Activated CD4-positive, alpha-beta T cell treated with anti-CD3 and anti-CD28 coated beads, Interleukin-2, amount 50 U/mL, for 4 hours (primary cell): ENCODE measurements at regions not wholly inside any gene's neighbourhood (a gene's known extent, or its start where the extent isn't known, plus 50 kb on each side); places are given as distances from the start of the nearest gene placed in this dataset.

Source experiments
- DNase-seq, 2 experiments: peaks; one replicate each; pipeline ENCODE4 v3.0.0-alpha.2; 2020

- no peak for DNase-seq
Measured at GRCh38 chr6:102309700-102310099, 916.2 kb downstream of the GRIK2 start.

DNA sequence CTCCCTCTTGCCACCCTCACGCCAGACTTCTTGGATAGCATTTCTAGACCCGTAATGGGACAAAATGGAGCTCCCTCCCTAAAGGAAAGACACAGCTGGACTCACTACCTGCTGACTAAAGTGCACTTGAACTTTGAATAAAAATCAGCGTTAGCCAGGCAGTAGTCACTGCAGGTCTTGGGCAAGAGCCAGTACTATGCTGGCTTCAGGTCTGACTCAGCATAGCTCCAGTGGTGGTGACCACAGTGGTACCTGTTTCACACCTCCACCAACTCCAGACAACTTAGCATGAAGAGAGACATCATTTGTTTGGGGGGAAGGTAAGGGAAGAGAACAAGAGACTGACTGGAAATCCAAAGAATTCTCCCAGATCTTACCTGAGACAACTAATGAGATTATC lies 906.8 kb downstream of the GRIK2 start:
- no peak for DNase-seq

DNA sequence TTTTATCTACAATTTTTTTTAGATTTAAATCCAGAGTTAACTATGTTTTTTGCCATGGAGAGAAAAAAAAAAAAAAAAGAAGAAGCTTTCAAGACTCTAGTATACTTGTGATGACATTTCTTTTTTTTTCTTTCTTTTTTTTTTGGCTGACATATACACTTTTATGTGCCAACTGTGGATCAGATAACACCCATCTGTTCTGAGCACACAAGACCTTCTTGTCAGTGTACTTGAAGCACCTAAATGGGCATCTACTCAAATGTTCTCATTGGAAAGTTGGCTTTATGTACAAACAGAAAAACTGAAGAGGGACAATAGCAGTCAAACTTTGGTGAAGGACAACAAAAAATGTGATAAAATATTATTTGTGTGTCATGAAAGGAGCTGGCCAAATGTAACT lies 904.5 kb downstream of the GRIK2 start:
- DNase-seq, result no peak
